Jurkat, Clone E6-1 (cell line): ENCODE measurements at regions not wholly inside any gene's neighbourhood (a gene's known extent, or its start where the extent isn't known, plus 50 kb on each side); places are given as distances from the start of the nearest gene placed in this dataset.
"Not testable (repeated sequence)": the region's sequence is repeated elsewhere in the genome, so short reads cannot be mapped to it uniquely, and the experiment has no call there.

Source experiments
- DNase-seq: peaks from one replicate; pipeline ENCODE4 v3.0.0-alpha.2; 2011; ENCODE audit warnings: low read depth, low spot score
- H3K4me3 ChIP-seq: 2 replicates; pipeline ENCODE4 v1.5.1; 2011; ENCODE audit warnings: mild to moderate bottlenecking, low read length, control low read depth, moderate library complexity

- no peak overlapping the region for H3K4me3 ChIP-seq
- no peak for DNase-seq
These were observed 82.3 kb upstream of the SLC24A3 start for GRCh38 chr20:19129976-19130612.

- no peak for DNase-seq
- no peak overlapping the region for H3K4me3 ChIP-seq
These were observed 81.8 kb upstream of the SLC24A3 start for GRCh38 chr20:19130613-19130984.

GRCh38 chr20:19137641-19138040 is 74.8 kb upstream of the SLC24A3 start:
- no peak overlapping the region for H3K4me3 ChIP-seq
- DNase-seq = no peak

- H3K4me3 ChIP-seq = no peak overlapping the region
- DNase-seq = no peak
These were observed 73.7 kb upstream of the SLC24A3 start for GRCh38 chr20:19138758-19139157.

- not testable (repeated sequence) for DNase-seq, H3K4me3 ChIP-seq
These were observed 72.9 kb upstream of the SLC24A3 start for GRCh38 chr20:19139584-19139983.

GRCh38 chr20:19141998-19142397 is 70.4 kb upstream of the SLC24A3 start:
- H3K4me3 ChIP-seq = no peak overlapping the region
- no peak for DNase-seq

- no peak for DNase-seq
- no peak overlapping the region for H3K4me3 ChIP-seq
These were observed 68.6 kb upstream of the SLC24A3 start for GRCh38 chr20:19143890-19144289.

- no peak for DNase-seq
These were observed 51.1 kb upstream of the SLC24A3 start for GRCh38 chr20:19161336-19161735.

More at GRCh38 chr20:19161336-19161735, 51.1 kb upstream of the SLC24A3 start:
- H3K4me3 ChIP-seq = no peak overlapping the region
